GM23338 (cell line): ENCODE measurements at regions not wholly inside any gene's neighbourhood (a gene's known extent, or its start where the extent isn't known, plus 50 kb on each side); places are given as distances from the start of the nearest gene placed in this dataset.

Experiments
- ATAC-seq: fragments of 200-7000 bp; cut with Tn5 transposase; 3 replicates; pipeline ENCODE4 v1.9.1; 2020
- DNase-seq: peaks from one replicate; pipeline ENCODE4 v3.0.0-alpha.2; 2015; ENCODE audit warnings: low spot score
- H2AFZ ChIP-seq: fragments of 200-600 bp; sonication (generic); 2 replicates; pipeline ENCODE4 v1.8.0; 2016; ENCODE audit warnings: antibody characterized with exemption, mild to moderate bottlenecking, moderate library complexity
- H3F3A ChIP-seq: fragments of 200-600 bp; sonication (generic); replicated peaks from 2 replicates; pipeline ENCODE4 v1.8.0; 2017; ENCODE audit warnings: antibody characterized with exemption, mixed run types, low read depth
- H3K27ac ChIP-seq: fragments of 200-600 bp; sonication (generic); 2 replicates; pipeline ENCODE4 v1.6.1; 2016; ENCODE audit warnings: low read depth
- H3K27me3 ChIP-seq: fragments of 200-600 bp; sonication (generic); 2 replicates; pipeline ENCODE4 v1.8.0; 2016; ENCODE audit warnings: mild to moderate bottlenecking, mixed run types, moderate library complexity; ENCODE audit not compliant: insufficient read depth
- H3K36me3 ChIP-seq: fragments of 200-600 bp; sonication (generic); 2 replicates; pipeline ENCODE4 v1.8.0; 2016; ENCODE audit warnings: mild to moderate bottlenecking; ENCODE audit not compliant: insufficient read depth
- H3K4me1 ChIP-seq: fragments of 200-600 bp; sonication (generic); 2 replicates; pipeline ENCODE4 v1.8.0; 2016; ENCODE audit warnings: mild to moderate bottlenecking, moderate library complexity; ENCODE audit not compliant: insufficient read depth
- H3K4me2 ChIP-seq: fragments of 200-600 bp; sonication (generic); 2 replicates; pipeline ENCODE4 v1.7.1; 2017; ENCODE audit warnings: mixed run types
- H3K4me3 ChIP-seq: fragments of 200-600 bp; sonication (generic); 2 replicates; pipeline ENCODE4 v1.6.1; 2016; ENCODE audit warnings: mixed run types
- H3K79me2 ChIP-seq: fragments of 200-600 bp; sonication (generic); replicated peaks from 2 replicates; pipeline ENCODE4 v1.8.0; 2017; ENCODE audit warnings: mild to moderate bottlenecking; ENCODE audit not compliant: insufficient read depth
- H3K9me2 ChIP-seq: fragments of 200-600 bp; sonication (generic); 2 replicates; pipeline ENCODE4 v1.8.0; 2017; ENCODE audit not compliant: insufficient read depth
- H4K20me1 ChIP-seq: fragments of 200-600 bp; sonication (generic); replicated peaks from 2 replicates; pipeline ENCODE4 v1.8.0; 2017; ENCODE audit warnings: mild to moderate bottlenecking; ENCODE audit not compliant: insufficient read depth
- H3K27ac Mint-ChIP-seq: 2 replicates; pipeline ENCODE4 v1.8.0; 2020; ENCODE audit warnings: inconsistent platforms, mild to moderate bottlenecking, moderate library complexity, mixed read lengths
- H3K27me3 Mint-ChIP-seq: 3 replicates; pipeline ENCODE4 v1.8.0; 2022; ENCODE audit warnings: low read depth, mild to moderate bottlenecking, moderate library complexity, mixed read lengths, inconsistent platforms; ENCODE audit not compliant: insufficient read depth, poor library complexity
- H3K36me3 Mint-ChIP-seq: 3 replicates; pipeline ENCODE4 v1.8.0; 2021; ENCODE audit warnings: low read depth, mild to moderate bottlenecking, inconsistent platforms, moderate library complexity, mixed read lengths
- H3K4me1 Mint-ChIP-seq: 3 replicates; pipeline ENCODE4 v1.8.0; 2020; ENCODE audit warnings: mild to moderate bottlenecking, inconsistent platforms, mixed read lengths
- H3K4me3 Mint-ChIP-seq: 3 replicates; pipeline ENCODE4 v1.8.0; 2021; ENCODE audit warnings: moderate library complexity, mild to moderate bottlenecking, inconsistent platforms, mixed read lengths
- H3K9me3 Mint-ChIP-seq: 3 replicates; pipeline ENCODE4 v1.8.0; 2020; ENCODE audit warnings: moderate library complexity, mild to moderate bottlenecking, inconsistent platforms, mixed read lengths
- CREB1 ChIP-seq: fragments of 250-450 bp; sonication (Bioruptor Pico); IDR thresholded peaks from 2 replicates; pipeline ENCODE4 v1.5.0; 2020; ENCODE audit warnings: low read depth, mild to moderate bottlenecking, moderate library complexity
- EZH2 ChIP-seq: fragments of 200-600 bp; sonication (generic); IDR thresholded peaks from one replicate; pipeline ENCODE4 v1.8.0; 2017; ENCODE audit warnings: antibody characterized with exemption, mild to moderate bottlenecking, low read depth; ENCODE audit not compliant: unreplicated experiment
- JUNB ChIP-seq: IDR thresholded peaks from one replicate; pipeline ENCODE4 v1.6.1; 2016; ENCODE audit warnings: antibody characterized with exemption; ENCODE audit not compliant: unreplicated experiment
- NANOG ChIP-seq: IDR thresholded peaks from 2 replicates; pipeline ENCODE4 v1.6.1; 2016; ENCODE audit warnings: antibody characterized with exemption, borderline replicate concordance
- POLR2AphosphoS5 ChIP-seq: IDR thresholded peaks from 2 replicates; pipeline ENCODE4 v1.6.1; 2016; ENCODE audit warnings: antibody characterized with exemption, low read depth
- STAT1 ChIP-seq: IDR thresholded peaks from one replicate; pipeline ENCODE4 v1.6.1; 2016; ENCODE audit warnings: antibody characterized with exemption; ENCODE audit not compliant: unreplicated experiment
- ZNF114 ChIP-seq: fragments of 250-450 bp; sonication (Bioruptor Pico); IDR thresholded peaks from 2 replicates; pipeline ENCODE4 v1.5.0; 2020; ENCODE audit warnings: mild to moderate bottlenecking, moderate library complexity
- TF ChIP-seq, protein P1 (sequence below), 2 experiments: fragments of 200-600 bp in 1 of 2; sonication (generic) in 1 of 2; conservative IDR thresholded peaks; 2 replicates each; pipeline versions ENCODE4 v1.5.1 to v1.6.1; 2016 to 2017; ENCODE audit warnings: antibody characterized with exemption in 2 of 2, low read depth in 2 of 2, mild to moderate bottlenecking in 2 of 2, moderate library complexity in 1 of 2
- TF ChIP-seq, protein P2 (sequence below): IDR thresholded peaks from one replicate; pipeline ENCODE4 v1.6.1; 2018; ENCODE audit warnings: antibody characterized with exemption; ENCODE audit not compliant: unreplicated experiment

- DNase-seq (peak; percentile 63), ATAC-seq (no peak)
- H3K36me3 Mint-ChIP-seq = peaks cover 7% of the 10 kb centered on the region
- no peak overlapping the region for H2AFZ ChIP-seq
- no peaks in the 10 kb centered on the region for H3K36me3 ChIP-seq
- no peaks in the 10 kb centered on the region for H3K9me2 ChIP-seq
- no peaks in the 10 kb centered on the region for H3K79me2 ChIP-seq
- no peak overlapping the region for H3K27ac Mint-ChIP-seq
- TF ChIP-seq EZH2 (no peak), NANOG (no peak)
- TF ChIP-seq, protein P1, sequence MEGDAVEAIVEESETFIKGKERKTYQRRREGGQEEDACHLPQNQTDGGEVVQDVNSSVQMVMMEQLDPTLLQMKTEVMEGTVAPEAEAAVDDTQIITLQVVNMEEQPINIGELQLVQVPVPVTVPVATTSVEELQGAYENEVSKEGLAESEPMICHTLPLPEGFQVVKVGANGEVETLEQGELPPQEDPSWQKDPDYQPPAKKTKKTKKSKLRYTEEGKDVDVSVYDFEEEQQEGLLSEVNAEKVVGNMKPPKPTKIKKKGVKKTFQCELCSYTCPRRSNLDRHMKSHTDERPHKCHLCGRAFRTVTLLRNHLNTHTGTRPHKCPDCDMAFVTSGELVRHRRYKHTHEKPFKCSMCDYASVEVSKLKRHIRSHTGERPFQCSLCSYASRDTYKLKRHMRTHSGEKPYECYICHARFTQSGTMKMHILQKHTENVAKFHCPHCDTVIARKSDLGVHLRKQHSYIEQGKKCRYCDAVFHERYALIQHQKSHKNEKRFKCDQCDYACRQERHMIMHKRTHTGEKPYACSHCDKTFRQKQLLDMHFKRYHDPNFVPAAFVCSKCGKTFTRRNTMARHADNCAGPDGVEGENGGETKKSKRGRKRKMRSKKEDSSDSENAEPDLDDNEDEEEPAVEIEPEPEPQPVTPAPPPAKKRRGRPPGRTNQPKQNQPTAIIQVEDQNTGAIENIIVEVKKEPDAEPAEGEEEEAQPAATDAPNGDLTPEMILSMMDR (conservative IDR thresholded peaks at IDR 0.05; ENCODE audit: low read depth in 2 of 2) = peak in 1 of 2 experiments; percentile 82; a peak in 3 of 4 replicates
- H3K27me3 ChIP-seq = no peaks in the 10 kb centered on the region
- peaks cover 5% of the 10 kb centered on the region; the same call in 2 of the 3 replicates for H3K9me3 Mint-ChIP-seq
- peaks cover 4% of the 10 kb centered on the region for H3K27me3 Mint-ChIP-seq
- no peaks in the 10 kb centered on the region; the same call in 2 of the 3 replicates for H3K4me1 Mint-ChIP-seq
- H3K4me3 Mint-ChIP-seq = no peak overlapping the region
- H3F3A ChIP-seq = no peaks in the 10 kb centered on the region
- peaks cover 8% of the 10 kb centered on the region for H3K4me1 ChIP-seq
- H3K4me3 ChIP-seq = no peak overlapping the region
- H3K4me2 ChIP-seq = no peak overlapping the region
- no peak overlapping the region for H3K27ac ChIP-seq
- no peaks in the 10 kb centered on the region for H4K20me1 ChIP-seq
Measured at GRCh38 chr4:112951362-112952312, 97.8 kb upstream of the ANK2 start.

DNA sequence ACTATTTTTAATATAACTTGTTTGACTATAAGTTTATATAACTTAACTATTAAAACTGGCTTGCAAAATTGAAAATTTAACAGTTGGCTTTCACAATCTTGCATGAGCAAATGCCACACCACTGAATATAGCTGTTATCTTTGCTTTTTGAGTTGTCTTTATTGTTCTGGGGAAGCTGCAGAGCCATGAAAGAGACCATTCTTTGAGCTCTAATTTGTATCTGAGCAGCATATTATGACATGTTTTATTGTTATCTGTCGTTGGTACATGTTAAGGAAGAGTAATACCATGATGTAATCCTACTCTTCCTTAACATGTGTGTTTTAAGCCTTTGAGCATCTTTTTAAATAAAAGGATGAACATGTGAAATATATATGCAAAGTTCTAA lies 97.1 kb upstream of the ANK2 start:
- H3K4me3 Mint-ChIP-seq = no peak overlapping the region
- Histone ChIP-seq H3K27me3 (no peaks in the 10 kb centered on the region), H3K27ac (no peak overlapping the region), H4K20me1 (no peaks in the 10 kb centered on the region), H3K4me2 (no peak overlapping the region), H3K9me2 (no peaks in the 10 kb centered on the region), H3K79me2 (no peaks in the 10 kb centered on the region), H3F3A (no peaks in the 10 kb centered on the region), H3K4me1 (peaks cover 8% of the 10 kb centered on the region), H3K4me3 (no peak overlapping the region), H3K36me3 (no peaks in the 10 kb centered on the region), H2AFZ (no peak overlapping the region)
- DNase-seq (no peak), ATAC-seq (no peak)
- H3K36me3 Mint-ChIP-seq = peaks cover 12% of the 10 kb centered on the region
- H3K27ac Mint-ChIP-seq = no peak overlapping the region
- peaks cover 4% of the 10 kb centered on the region for H3K27me3 Mint-ChIP-seq
- H3K9me3 Mint-ChIP-seq = peaks cover 10% of the 10 kb centered on the region; the same call in 2 of the 3 replicates
- H3K4me1 Mint-ChIP-seq = no peaks in the 10 kb centered on the region; the same call in 2 of the 3 replicates
- TF ChIP-seq POLR2AphosphoS5 = no peak
- no peak for TF ChIP-seq STAT1
- TF ChIP-seq JUNB = no peak
- TF ChIP-seq, protein P2, sequence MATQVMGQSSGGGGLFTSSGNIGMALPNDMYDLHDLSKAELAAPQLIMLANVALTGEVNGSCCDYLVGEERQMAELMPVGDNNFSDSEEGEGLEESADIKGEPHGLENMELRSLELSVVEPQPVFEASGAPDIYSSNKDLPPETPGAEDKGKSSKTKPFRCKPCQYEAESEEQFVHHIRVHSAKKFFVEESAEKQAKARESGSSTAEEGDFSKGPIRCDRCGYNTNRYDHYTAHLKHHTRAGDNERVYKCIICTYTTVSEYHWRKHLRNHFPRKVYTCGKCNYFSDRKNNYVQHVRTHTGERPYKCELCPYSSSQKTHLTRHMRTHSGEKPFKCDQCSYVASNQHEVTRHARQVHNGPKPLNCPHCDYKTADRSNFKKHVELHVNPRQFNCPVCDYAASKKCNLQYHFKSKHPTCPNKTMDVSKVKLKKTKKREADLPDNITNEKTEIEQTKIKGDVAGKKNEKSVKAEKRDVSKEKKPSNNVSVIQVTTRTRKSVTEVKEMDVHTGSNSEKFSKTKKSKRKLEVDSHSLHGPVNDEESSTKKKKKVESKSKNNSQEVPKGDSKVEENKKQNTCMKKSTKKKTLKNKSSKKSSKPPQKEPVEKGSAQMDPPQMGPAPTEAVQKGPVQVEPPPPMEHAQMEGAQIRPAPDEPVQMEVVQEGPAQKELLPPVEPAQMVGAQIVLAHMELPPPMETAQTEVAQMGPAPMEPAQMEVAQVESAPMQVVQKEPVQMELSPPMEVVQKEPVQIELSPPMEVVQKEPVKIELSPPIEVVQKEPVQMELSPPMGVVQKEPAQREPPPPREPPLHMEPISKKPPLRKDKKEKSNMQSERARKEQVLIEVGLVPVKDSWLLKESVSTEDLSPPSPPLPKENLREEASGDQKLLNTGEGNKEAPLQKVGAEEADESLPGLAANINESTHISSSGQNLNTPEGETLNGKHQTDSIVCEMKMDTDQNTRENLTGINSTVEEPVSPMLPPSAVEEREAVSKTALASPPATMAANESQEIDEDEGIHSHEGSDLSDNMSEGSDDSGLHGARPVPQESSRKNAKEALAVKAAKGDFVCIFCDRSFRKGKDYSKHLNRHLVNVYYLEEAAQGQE = no peak
- TF ChIP-seq EZH2 = no peak
- TF ChIP-seq CREB1 = no peak
- no peak for TF ChIP-seq ZNF114 (CRISPR knock-in tag)
